Stromal cell of bone marrow (primary cell): ENCODE measurements at regions not wholly inside any gene's neighbourhood (a gene's known extent, or its start where the extent isn't known, plus 50 kb on each side); places are given as distances from the start of the nearest gene placed in this dataset.
"Not testable (repeated sequence)": the region's sequence is repeated elsewhere in the genome, so short reads cannot be mapped to it uniquely, and the experiment has no call there.

ENCODE experiments used
- DNase-seq: peaks from one replicate; pipeline ENCODE4 v3.0.0-alpha.2; 2012; ENCODE audit warnings: low read depth

GRCh38 chr21:10409786-10410185 lies 111.6 kb upstream of the TPTE start:
- DNase-seq = not testable (repeated sequence)

- not testable (repeated sequence) for DNase-seq
Observed at GRCh38 chr21:10410354-10410929, 110.9 kb upstream of the TPTE start.

GRCh38 chr21:10411776-10412526 lies 109.4 kb upstream of the TPTE start:
- not testable (repeated sequence) for DNase-seq

- not testable (repeated sequence) for DNase-seq
Observed at GRCh38 chr21:10412928-10413246, 108.5 kb upstream of the TPTE start.

GRCh38 chr21:10413247-10414120 lies 107.9 kb upstream of the TPTE start:
- DNase-seq = not testable (repeated sequence)

GRCh38 chr21:10414121-10414924 lies 107.1 kb upstream of the TPTE start:
- DNase-seq = not testable (repeated sequence)

GRCh38 chr21:10414925-10415254 lies 106.5 kb upstream of the TPTE start:
- DNase-seq = not testable (repeated sequence)

DNA sequence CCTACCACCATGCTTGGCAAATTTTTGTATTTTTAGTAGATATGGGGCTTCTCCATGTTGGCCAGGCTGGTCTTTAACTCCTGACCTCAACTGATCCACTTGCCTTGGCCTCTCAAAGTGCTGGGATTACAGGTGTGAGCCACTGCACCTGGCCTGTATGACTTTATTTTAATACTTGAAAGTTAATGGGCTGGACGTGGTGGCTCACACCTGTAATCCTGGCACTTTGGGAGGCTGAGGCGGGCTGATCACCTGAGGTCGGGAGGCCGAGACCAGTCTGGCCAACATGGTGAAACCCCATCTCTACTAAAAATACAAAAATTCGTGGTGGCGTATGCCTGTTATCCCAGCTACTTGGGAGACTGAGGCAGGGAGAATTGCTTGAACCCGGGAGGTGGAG lies 105.9 kb upstream of the TPTE start:
- DNase-seq = not testable (repeated sequence)

- DNase-seq = not testable (repeated sequence)
Observed at GRCh38 chr21:10415859-10416258, 105.5 kb upstream of the TPTE start.

GRCh38 chr21:10416691-10417447 lies 104.5 kb upstream of the TPTE start:
- not testable (repeated sequence) for DNase-seq

GRCh38 chr21:10417551-10418002 lies 103.8 kb upstream of the TPTE start:
- DNase-seq = not testable (repeated sequence)

DNA sequence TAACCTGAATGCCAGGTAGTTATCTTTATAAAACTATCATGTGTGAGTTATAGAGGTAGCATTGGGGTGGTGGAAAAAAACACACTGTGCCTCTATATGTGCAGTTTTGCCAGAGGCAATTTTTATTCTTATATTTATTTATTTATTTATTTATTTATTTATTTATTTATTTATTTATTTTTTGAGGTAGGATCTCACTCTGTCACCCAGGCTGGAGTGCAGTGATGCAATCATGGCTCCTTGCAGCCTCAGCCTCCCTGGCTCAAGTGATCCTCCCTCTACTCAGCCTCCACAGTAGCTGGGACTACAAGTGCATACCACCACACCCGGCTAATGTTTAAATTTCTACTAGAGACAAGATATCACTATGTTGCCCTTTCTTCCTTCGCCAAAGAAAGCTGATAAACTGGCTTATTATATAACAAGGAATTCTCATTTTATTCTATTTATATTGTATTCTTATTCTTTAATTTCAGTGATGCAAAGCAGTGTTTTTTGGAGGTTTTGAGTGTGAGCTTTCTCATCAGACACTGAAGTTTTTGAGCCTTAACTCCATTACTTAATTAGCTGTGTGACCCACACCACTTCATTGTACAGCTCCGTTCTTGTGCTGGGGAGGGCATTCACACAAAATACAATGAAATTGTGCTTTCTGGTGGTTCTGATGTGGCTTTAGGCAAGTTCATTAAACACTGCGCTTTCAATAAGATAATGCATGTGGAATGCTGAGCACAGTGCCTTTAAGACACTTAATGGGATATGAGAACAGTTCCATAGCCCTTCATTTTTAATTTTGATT lies 102.9 kb upstream of the TPTE start:
- DNase-seq = not testable (repeated sequence)

- DNase-seq = not testable (repeated sequence)
Observed at GRCh38 chr21:10421199-10421598, 100.2 kb upstream of the TPTE start.

- DNase-seq = not testable (repeated sequence)
Observed at GRCh38 chr21:10421601-10422000, 99.8 kb upstream of the TPTE start.

DNA sequence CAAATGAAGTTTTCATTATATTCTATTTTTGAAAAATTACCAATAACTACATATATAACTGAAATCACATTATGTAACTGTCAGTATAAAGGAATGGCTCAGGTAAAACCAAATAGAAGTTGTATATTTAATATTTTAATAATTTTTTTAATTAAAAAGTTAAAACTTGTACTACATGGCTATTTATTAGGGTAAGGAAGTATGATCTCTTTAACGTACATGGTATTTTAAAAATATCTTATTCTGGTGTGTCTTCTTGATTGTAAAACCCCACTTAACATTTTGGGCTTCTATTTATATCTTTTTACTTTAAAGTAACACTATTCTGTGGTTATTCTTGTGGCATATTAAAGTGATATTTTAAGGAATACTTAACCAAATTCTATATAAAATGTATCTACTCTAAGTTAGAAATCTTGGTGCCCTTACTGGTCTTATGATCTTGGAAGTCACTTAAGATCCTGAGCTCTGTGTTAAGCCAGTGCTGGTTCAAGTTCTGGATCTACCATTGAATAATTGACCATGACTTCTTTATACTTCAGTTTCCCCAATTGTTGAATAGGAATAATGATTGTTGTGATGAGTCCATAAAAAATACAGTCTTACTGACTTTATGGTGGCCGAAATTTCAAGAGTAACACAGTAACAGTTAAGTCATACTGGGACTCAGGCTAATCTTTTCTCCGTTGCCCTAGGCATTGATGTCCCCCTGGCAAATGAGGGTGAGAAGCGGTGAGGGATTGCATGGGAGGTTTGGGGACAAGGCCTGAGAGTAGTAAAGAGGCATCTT lies 97.1 kb upstream of the TPTE start:
- not testable (repeated sequence) for DNase-seq

DNA sequence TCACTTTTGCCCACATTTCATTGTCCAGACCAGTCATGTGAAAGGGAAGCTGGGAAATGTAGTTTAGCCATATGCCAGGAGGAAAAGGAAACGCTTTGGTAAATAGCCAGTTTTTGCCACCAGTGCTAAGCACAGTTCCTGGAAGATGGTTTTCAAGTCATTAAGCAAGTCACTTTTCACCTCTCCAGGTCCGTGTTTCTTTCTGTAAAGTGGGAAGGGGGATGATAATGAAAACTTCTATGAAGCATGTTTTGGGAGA lies 96.6 kb upstream of the TPTE start:
- DNase-seq = not testable (repeated sequence)

- no peak for DNase-seq
Observed at GRCh38 chr21:10425856-10426255, 95.5 kb upstream of the TPTE start.

- DNase-seq = not testable (repeated sequence)
Observed at GRCh38 chr21:10426812-10427211, 94.6 kb upstream of the TPTE start.

DNA sequence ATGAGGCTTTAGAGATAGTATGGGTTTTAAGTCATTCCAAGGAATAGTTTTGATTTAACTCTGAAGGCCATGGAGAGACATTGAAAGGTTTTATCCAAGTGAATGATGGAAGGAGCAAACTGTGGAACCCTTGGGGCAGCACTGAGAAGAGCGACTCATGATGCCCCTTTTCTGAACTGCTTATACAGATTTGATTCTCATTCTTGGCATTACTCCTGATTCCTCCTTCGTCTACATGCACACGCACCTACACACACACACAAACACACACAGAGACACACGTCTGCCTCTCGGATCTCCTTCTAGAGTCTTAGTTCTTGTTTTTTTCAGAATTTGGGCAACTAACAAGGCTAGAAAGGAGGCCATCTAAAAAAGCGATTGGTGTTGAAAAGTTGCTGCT lies 94.1 kb upstream of the TPTE start:
- not testable (repeated sequence) for DNase-seq
